ENCODE measurements at regions not wholly inside any gene's neighbourhood (a gene's known extent, or its start where the extent isn't known, plus 50 kb on each side); places are given as distances from the start of the nearest gene placed in this dataset.

GRCh38 chr13:99892866-99893504 is 78.6 kb downstream of the ZIC5 start:
- no peak for DNase-seq

GRCh38 chr13:99892196-99892613 is 79.4 kb downstream of the ZIC5 start:
- no peak for DNase-seq

GRCh38 chr13:99886706-99887105 is 84.9 kb downstream of the ZIC5 start:
- DNase-seq = no peak

- no peak for DNase-seq
Observed at GRCh38 chr13:99884913-99885312, 86.7 kb downstream of the ZIC5 start.

- DNase-seq = no peak
Observed at GRCh38 chr13:99883805-99884204, 87.8 kb downstream of the ZIC5 start.

GRCh38 chr13:99878921-99879610 is 92.5 kb downstream of the ZIC5 start:
- DNase-seq = no peak

- no peak for DNase-seq
Observed at GRCh38 chr13:99876651-99877050, 94.9 kb downstream of the ZIC5 start.

GRCh38 chr13:99875391-99875790 is 96.2 kb downstream of the ZIC5 start:
- no peak for DNase-seq

GRCh38 chr13:99873832-99874430 is 97.6 kb downstream of the ZIC5 start:
- no peak for DNase-seq

GRCh38 chr13:99873141-99873540 is 98.4 kb downstream of the ZIC5 start:
- DNase-seq = no peak

- no peak for DNase-seq
Observed at GRCh38 chr13:99871249-99871898, 100.2 kb downstream of the ZIC5 start.

- DNase-seq = no peak
Observed at GRCh38 chr13:99870541-99870940, 101.0 kb downstream of the ZIC5 start.

GRCh38 chr13:99869830-99870229 is 101.7 kb downstream of the ZIC5 start:
- DNase-seq = no peak

GRCh38 chr13:99868767-99869166 is 102.8 kb downstream of the ZIC5 start:
- no peak for DNase-seq

GRCh38 chr13:99867535-99868257 is 103.9 kb downstream of the ZIC5 start:
- DNase-seq = no peak

- DNase-seq = no peak
Observed at GRCh38 chr13:99866781-99867180, 104.8 kb downstream of the ZIC5 start.

GRCh38 chr13:99865420-99865930 is 106.1 kb downstream of the ZIC5 start:
- DNase-seq = no peak

- no peak for DNase-seq
Observed at GRCh38 chr13:99864627-99864990, 107.0 kb downstream of the ZIC5 start.

GRCh38 chr13:99863789-99864626 is 107.6 kb downstream of the ZIC5 start:
- DNase-seq = no peak

GRCh38 chr13:99862244-99862643 is 109.3 kb downstream of the ZIC5 start:
- no peak for DNase-seq

- no peak for DNase-seq
Observed at GRCh38 chr13:99861771-99862170, 109.8 kb downstream of the ZIC5 start.

- no peak for DNase-seq
Observed at GRCh38 chr13:99860745-99861144, 110.8 kb downstream of the ZIC5 start.
